ENCODE measurements at regions not wholly inside any gene's neighbourhood (a gene's known extent, or its start where the extent isn't known, plus 50 kb on each side); places are given as distances from the start of the nearest gene placed in this dataset.

GRCh38 chr11:129738242-129738641, 77.4 kb upstream of the TMEM45B start:
- TF ChIP-seq CTCF (IDR thresholded peaks at IDR 0.05), result no peak
- Histone ChIP-seq H3K4me3 (no peak overlapping the region), H3K36me3 (no peaks in the 10 kb centered on the region), H3K27ac (no peak overlapping the region), H3K27me3 (peaks cover 5% of the 10 kb centered on the region), H3K4me1 (no peaks in the 10 kb centered on the region), H3K9me3 (no peaks in the 10 kb centered on the region)
- intact Hi-C loops (cut with DNase I), result no loop called here
- DNase-seq (no peak), ATAC-seq (no peak)

- H3K27ac ChIP-seq, result no peak overlapping the region
- no peak overlapping the region for H3K4me3 ChIP-seq
- no peaks in the 10 kb centered on the region for H3K9me3 ChIP-seq
- H3K36me3 ChIP-seq, result no peaks in the 10 kb centered on the region
- TF ChIP-seq CTCF (IDR thresholded peaks at IDR 0.05), result no peak
- no peak for ATAC-seq
- peaks cover 5% of the 10 kb centered on the region for H3K27me3 ChIP-seq
- intact Hi-C loops (cut with DNase I), result no loop called here
- no peak for DNase-seq
- no peaks in the 10 kb centered on the region for H3K4me1 ChIP-seq
Observed at GRCh38 chr11:129739339-129739738, 76.3 kb upstream of the TMEM45B start.

GRCh38 chr11:129740125-129740719, 75.4 kb upstream of the TMEM45B start:
- peaks cover 5% of the 10 kb centered on the region for H3K27me3 ChIP-seq
- no peak overlapping the region for H3K27ac ChIP-seq
- DNase-seq, result no peak
- H3K36me3 ChIP-seq, result no peaks in the 10 kb centered on the region
- H3K4me1 ChIP-seq, result no peaks in the 10 kb centered on the region
- no peak for TF ChIP-seq CTCF (IDR thresholded peaks at IDR 0.05)
- intact Hi-C loops (cut with DNase I), result no loop called here
- H3K4me3 ChIP-seq, result no peak overlapping the region
- ATAC-seq, result no peak
- H3K9me3 ChIP-seq, result no peaks in the 10 kb centered on the region

- TF ChIP-seq CTCF (IDR thresholded peaks at IDR 0.05), result no peak
- Histone ChIP-seq H3K4me1 (no peaks in the 10 kb centered on the region), H3K4me3 (no peak overlapping the region), H3K9me3 (no peaks in the 10 kb centered on the region), H3K27me3 (peaks cover 6% of the 10 kb centered on the region), H3K27ac (no peak overlapping the region), H3K36me3 (no peaks in the 10 kb centered on the region)
- DNase-seq (no peak), ATAC-seq (peak; percentile 27)
- intact Hi-C loops (cut with DNase I), result no loop called here
Observed at GRCh38 chr11:129743112-129743815, 72.4 kb upstream of the TMEM45B start.

- Histone ChIP-seq H3K36me3 (no peaks in the 10 kb centered on the region), H3K27ac (no peak overlapping the region), H3K4me1 (no peaks in the 10 kb centered on the region), H3K9me3 (no peaks in the 10 kb centered on the region), H3K4me3 (no peak overlapping the region), H3K27me3 (peaks cover 11% of the 10 kb centered on the region)
- DNase-seq, result no peak
- no peak for TF ChIP-seq CTCF (IDR thresholded peaks at IDR 0.05)
- intact Hi-C loops (cut with DNase I), result no loop called here
- ATAC-seq, result no peak
Observed at GRCh38 chr11:129747071-129747470, 68.6 kb upstream of the TMEM45B start.

All from upper lobe of right lung (tissue), 1 donor.